KBM-7 (cell line): ENCODE measurements at regions not wholly inside any gene's neighbourhood (a gene's known extent, or its start where the extent isn't known, plus 50 kb on each side); places are given as distances from the start of the nearest gene placed in this dataset.
"Not testable (repeated sequence)": the region's sequence is repeated elsewhere in the genome, so short reads cannot be mapped to it uniquely, and the experiment has no call there.

Experiments
- DNase-seq: peaks from one replicate; pipeline ENCODE4 v3.0.0-alpha.2; 2015
- in situ Hi-C: fragments of 300-500 bp; cut with MboI; formaldehyde crosslinking; loops from 2 replicates; pipeline ENCODE4 v1.14.3; 2020; ENCODE audit warnings: low sequenced_read_pairs, low pct_unique_long_range_greater_than_20kb, mixed read lengths

DNA sequence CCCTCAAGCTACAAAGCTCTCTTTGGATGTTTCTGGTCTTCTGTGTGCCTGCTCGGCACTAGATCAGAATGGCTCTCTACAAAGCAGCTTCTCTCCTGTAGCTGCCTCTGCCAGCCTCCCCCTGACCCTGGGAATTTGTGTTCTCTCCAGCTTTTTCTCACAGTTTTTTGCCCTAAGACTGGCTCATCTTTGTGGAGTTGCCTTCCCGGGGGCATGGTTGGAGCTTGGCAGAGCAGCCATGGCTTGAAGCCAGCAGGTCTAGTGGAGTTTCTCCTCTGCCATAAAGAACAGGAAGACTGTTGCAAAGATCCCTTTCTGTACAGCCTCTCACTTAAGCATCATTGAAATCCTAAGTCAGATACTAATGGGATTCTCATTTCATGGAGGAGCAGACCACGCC is 163.3 kb upstream of the MAMLD1 start:
- in situ Hi-C loops = no loop called here
- no peak for DNase-seq

DNA sequence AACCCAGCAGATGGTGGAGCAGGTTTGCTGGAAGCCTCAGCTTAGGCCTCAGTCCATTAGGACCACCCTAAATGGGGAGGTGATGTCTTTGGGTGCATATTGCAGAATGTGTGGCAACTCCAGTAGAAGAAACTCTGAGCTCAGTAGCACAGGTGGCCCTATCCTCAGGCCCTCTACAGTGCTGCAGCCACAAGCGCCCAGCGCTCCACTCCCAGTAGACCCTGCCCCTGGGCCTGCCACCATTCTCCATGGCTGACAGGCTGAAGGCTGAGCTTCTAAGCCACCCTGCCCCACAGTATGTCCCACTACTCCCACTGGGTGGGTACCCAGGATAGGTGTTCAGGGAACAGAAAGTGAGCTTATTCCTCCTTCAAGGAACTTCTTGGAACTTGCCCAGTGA is 162.8 kb upstream of the MAMLD1 start:
- in situ Hi-C loops = no loop called here
- DNase-seq = no peak

DNA sequence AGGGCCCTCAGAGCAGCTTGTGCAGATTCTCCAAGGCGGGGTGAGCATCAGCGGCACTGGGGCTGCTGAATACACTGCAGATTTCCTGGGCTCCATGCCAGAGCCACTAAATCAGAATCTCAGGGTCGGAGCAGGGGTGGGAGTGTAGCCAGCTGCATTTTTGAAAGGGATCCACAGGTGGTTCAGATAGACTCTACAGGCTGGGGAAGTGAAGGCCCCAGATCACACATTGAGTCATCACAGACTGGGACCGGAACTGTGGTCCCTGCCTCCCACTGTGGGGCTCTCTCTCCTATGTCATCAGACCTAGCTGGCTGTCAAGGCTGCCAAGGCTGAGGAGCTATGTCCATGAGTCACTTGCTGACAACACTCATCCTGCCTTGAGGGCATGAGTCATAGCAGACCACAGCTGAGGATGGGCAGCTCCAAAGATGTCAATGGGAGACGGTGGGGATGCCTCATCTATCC is 162.3 kb upstream of the MAMLD1 start:
- in situ Hi-C loops = no loop called here
- DNase-seq = peak; percentile 4

DNA sequence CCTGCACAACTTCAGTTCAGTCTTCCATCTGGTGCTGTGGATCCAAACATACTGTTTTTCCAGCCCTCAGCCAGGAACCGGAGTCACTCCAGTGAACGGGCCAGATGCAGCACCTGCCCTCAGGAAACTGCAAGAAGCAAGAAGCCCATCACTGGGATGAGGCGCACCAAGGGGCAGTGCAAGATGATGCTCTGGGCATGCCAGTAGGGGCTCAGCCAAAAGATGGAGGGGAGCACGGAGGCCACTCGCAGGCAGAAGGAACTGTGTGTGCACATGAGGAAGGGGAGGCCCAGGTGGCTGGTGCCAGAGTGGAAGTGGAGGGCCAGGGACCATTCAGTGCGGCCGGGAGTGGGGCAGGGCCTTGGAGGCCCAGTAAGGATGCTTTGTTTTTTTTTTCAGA is 161.7 kb upstream of the MAMLD1 start:
- no peak for DNase-seq
- in situ Hi-C loops = no loop called here

DNA sequence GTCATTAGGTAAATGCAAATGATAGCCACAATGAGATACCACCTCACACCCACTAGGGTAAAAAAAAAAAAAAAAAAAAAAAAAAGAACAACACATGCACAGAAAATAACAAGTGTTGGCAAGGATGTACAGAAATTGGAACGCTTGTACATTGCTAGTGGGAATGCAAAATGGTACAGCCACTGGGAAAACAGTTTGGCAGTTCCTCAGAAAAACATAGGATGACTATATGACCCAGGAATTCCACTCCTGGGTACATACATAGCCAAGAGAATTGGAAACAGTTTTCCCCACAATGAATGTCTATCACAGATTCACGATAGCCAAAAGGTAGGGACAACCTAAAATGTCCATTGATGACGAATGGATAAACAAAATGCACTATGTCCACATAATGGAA is 161.3 kb upstream of the MAMLD1 start:
- DNase-seq = no peak
- in situ Hi-C loops = no loop called here

DNA sequence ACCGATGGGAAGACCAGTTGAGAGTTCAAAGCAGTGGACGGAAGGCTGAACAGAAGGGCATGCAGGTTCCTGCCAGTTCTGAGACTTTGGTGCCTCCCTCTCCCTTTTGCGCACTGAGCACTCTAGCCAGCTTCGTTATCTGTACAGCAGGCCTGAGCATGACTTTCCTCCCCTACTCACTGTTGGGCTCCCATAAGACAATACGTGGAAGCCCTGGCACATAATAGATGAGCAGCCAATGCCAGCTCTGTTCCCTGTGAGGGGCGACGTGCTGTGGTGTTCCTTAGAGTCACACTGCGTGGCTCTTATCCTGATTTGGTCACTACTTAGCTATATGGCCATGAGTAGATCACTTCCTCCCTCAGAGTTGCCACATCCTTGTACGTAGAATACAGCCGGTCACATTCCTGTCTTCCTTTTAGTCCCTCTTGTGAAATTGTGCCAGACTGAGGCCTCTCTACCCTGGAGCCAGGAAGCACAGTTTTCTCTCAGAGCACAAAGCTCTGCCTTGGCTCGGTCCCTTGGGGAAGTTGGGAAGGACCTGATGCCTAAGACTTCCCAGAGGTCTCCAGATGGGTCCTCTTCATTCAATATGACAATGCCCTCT is 160.4 kb upstream of the MAMLD1 start:
- in situ Hi-C loops = no loop called here
- DNase-seq = no peak

DNA sequence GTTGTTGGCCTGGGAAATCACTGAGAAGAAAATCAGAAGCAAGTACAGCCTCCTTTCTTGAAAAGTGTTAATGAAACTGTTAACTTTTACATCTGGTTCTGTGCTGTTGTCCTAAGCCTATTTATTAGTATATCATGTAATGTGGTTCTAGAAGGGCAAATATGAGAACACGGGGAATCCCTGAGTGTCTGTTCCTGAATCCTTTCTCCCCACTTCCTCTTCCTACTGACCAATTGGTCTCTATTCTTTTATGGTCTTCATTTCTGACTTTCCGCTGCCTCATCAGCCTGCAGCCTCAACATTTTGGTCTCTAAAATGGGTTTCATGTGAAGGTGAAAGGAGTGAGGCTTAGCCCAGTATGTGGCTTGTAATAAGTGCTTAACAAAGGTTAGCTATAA is 159.9 kb upstream of the MAMLD1 start:
- DNase-seq = no peak
- in situ Hi-C loops = no loop called here

DNA sequence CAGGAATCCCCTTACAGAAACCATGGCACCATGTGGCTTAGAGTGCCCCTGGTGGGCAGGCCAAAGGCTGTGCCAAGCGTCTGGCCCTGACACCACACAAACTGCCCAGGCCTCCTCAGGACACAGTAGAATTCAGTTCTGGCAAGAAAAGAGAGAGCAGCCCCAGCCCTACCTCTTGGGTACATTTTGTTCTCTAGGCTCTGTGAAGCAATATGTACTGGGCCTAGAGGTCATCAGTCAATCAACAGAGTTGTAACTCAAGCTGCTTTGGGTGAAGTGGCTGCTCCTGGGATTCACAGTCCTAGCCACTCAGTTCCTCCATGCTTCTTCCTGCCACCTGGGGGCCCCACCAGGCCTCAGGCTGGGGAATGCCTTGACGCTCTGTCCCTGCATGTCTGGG is 158.1 kb upstream of the MAMLD1 start:
- in situ Hi-C loops = no loop called here
- no peak for DNase-seq

DNA sequence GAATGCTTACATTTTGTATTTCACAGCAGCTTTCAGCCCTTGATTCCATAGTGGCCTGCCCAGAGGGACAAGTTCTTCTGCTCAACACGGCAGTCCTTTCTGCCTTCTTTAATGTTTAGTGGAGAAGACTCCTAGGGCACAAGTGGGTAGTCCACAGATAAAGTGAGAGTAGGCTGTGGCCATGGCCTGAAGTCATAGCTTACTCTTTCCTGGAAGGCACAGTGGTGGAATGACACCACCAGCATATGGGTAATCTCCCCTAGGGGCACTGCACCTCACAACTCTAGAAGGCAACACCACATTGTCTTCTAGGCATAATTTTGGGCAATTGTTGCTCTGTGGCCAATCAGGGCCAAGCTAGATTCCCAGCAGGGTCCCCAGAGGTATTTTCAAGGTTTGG is 155.4 kb upstream of the MAMLD1 start:
- in situ Hi-C loops = no loop called here
- DNase-seq = no peak

DNA sequence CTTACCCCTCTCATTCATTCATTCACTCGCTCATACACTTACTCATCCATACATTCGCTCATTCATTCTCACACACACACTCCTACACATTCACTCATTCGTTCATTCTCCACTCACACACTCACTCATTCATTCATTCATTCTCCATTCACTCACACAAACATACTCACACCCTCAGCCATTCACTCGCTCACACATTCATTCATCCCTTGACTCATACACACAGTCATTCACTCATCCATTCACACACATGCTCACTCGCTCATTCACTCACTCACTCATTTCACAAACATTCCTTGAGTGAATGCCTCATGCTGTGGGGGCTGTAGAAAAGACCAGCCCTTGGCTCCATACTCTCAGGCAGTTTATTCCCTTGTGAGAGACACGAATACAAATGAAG is 151.1 kb upstream of the MAMLD1 start:
- in situ Hi-C loops = no loop called here
- DNase-seq = no peak

DNA sequence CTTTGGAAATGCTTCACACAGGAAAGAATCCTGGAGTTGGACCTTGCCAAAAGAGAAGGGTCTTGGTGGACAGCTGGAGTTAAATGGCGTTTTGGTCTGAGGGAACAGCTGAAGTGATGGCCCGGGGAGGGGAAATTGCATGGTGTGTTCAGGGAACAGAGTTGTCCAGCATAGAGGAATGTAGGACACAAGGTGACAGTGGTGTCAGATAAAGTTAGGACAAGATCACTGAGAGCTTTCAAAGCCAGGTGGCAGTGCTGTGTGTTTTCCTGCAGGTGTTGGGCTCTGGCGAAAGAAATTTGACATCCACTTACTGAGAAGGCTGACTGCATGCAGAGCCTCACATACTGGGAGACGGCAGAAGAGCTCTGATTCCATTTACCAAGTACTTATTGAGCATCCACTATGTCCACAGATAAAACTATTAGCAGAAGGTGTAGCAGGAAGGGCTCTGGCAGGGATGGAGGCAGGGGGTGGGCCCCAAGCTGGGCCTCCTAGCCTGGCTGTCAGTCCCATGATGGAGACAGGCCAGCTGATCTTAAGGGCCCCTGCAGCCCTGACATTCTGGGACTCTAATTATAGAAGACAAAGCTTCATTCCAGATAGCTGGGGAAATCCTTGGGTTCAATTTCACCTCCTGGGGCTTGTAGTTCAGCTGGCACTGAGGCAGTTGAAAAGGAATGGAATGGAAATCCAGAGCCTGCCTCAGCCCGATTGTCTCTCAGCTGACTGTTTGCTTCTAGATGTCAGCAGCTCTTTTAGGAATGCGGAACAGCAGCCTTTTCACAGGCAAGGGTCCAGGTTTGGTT is 150.2 kb upstream of the MAMLD1 start:
- DNase-seq = no peak
- in situ Hi-C loops = no loop called here

DNA sequence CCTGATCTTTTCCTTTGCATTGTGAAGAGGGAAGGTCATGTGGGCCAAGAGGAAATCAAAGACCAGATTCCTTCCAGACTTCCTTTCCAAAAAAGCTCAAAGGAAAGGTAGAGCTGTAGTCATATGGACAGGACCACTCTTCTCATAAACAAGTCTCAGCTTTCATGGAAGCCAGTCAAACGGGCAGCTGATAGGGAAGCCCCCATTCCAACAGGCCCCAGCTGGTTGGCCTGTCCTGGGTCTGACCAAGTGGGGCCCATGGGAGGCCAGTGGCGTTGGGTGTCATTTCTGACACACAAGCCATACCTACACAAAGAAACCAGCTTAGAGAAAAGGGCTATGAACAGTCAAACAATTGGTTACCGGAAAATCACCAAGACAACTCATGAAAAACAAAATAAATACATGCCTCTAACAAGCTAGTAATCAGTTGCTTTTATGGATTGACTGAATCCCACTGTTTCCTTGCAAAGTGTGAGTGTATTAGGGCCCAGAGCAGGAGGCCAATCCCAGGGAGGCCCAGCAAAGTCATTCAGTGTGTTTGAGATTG is 149.6 kb upstream of the MAMLD1 start:
- in situ Hi-C loops = no loop called here

DNA sequence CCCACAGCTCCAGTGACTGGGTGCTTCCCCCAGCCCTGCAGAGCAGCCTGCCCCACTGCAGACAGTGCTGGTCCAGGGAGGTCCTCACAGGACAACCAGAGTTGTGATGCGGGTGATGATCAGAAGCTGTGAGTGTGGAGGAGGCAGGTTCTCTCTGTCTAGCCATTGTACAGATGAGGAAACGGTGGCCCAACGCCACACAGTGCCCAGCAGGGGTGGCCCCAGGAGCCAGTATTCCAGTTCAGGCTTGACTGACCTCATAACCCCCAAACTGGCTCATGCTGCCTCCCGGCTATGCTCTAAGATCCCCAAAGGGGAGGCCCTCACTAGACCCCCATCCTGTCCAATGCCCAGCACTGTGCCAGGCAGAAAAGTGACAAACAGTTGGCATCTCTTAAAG is 147.1 kb upstream of the MAMLD1 start:
- in situ Hi-C loops = not testable (repeated sequence)

More for the DNA sequence above, 149.6 kb upstream of the MAMLD1 start:
- no peak for DNase-seq

DNA sequence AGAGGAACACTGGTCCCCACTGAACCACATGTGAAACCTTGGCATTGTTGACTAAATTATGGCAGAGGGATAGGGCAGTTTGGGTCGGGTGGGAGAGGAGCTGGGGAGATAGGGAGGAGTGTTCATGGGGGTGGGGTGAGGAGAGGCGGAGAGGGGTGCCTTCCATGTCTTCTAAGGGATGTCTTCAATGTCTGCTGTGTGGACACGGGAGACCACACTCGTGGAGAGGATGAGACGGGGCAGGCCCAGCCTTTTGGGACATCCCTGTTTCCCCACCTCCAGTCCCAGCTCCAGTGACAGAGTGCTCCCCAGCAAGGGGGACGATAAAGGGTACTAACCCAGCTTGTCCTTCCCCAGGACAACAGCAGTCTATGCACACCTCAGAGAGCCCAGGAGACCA is 146.4 kb upstream of the MAMLD1 start:
- in situ Hi-C loops = no loop called here
- no peak for DNase-seq

More for the DNA sequence above, 147.1 kb upstream of the MAMLD1 start:
- not testable (repeated sequence) for DNase-seq

DNA sequence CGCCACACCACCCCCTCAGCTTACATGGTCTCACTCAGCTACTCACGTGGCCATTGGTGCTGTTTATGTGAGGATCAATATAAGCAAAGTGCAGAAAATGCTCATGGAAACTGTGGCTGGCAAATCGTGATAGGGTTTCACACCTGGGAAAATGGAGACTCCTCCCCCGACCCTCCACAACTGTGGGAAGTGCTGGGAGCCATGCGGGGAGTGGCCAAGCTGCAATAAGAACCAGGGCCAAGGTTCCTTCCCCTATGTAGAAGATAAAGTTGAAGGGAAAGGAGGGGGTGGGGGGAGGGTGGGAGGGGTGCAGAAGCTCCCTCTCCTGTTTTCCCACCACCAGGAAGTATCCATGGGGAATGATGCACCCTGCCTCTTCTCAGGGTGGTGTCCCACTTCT is 145.5 kb upstream of the MAMLD1 start:
- DNase-seq = no peak
- in situ Hi-C loops = no loop called here

DNA sequence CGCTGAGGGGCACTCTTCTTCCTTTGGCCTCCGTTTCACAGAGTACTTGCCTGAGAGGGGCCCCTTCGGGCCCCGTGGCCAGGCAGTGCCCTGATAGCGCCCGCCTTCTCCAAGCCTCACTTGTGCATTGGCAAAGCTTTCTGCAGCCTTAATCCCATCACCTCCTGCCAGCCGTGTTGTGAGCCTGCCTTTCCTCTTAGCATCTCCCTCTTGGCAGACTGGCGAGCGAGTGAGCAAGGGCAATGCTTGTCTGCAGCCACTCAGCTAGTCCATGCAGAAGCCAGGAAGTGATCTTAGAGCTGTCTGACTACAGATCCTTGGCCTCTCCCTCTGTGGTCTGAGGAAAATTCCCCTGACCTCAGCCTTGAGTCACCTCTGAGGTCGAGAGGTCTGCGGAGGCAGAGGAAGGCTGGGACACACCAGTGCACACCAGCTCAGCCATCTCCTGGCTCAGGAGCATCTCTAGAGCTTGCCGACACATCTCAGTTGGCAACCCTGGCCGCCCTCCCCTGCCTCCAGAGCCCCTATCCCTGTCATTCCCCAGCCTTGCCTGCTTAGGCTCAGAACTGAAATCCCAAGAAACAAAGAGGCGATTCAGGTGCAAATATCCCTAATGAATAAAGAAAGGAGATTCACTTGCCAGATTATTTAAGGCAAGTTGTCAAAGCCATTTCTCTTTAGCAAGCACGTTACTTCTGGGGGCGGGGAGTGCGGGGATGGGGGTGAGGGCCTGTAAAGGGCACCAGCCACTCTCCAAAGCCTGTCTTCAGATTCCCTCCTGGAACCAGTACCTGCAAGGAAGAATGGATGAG is 143.5 kb upstream of the MAMLD1 start:
- in situ Hi-C loops = no loop called here
- DNase-seq = no peak

DNA sequence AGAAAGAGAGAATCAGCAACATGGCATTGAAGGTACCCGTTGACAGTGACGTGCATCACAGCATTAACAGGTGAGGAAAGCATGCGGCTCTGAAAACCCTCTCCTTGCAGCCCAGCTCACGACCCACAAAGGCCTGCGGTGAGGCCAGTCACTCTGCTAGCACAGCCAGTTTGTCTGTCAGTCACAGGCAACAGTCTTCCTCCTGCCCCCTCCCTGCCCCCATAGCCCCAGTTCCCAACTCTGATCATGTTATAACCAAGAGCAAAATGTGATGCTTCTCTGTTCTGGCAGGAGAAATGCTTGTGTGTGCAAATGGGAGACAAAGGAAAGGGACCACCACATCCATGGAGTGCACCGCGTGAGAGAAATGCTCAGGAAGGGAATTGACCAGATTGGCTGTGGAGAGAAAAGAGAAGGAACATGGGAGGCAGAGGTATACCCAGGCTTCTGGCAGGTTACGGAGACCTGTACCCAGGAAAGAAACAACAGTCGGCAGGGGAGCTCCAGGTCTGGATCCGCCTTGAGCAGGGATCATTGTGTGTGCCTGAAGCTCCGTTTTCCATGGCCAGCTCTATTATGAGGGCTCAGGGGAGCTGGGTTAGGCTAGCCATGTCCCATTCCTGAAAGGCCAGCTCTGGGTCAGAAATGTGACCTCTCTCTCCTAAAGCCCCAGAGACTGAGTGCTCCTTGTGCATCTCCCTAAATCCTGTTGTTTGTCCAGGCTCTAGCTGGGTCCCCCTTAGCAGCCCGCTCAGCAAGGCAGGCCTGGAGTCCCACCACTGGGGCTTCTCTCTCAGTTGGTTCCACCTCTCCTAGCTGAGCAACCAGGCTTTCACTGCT is 139.7 kb upstream of the MAMLD1 start:
- no peak for DNase-seq
- in situ Hi-C loops = no loop called here

DNA sequence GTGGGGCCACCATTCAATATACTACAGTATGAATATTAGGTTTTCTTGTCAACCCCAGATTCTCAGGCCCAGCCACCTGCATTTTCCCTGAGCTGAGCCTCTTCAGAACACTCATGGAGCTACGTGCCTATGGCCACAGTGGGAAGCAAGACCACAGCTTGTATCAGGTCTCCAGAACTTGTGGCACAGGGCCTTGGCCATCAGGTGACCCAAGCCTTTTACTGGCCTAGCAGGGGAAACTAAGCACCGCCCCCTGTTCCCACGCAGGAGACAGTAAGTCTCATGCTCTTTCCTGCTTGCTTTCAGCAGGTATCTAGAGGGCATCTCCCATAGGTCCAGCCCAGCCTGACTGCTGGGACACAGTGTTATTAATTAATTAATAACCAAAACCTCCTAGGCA is 138.4 kb upstream of the MAMLD1 start:
- no peak for DNase-seq
- in situ Hi-C loops = no loop called here

DNA sequence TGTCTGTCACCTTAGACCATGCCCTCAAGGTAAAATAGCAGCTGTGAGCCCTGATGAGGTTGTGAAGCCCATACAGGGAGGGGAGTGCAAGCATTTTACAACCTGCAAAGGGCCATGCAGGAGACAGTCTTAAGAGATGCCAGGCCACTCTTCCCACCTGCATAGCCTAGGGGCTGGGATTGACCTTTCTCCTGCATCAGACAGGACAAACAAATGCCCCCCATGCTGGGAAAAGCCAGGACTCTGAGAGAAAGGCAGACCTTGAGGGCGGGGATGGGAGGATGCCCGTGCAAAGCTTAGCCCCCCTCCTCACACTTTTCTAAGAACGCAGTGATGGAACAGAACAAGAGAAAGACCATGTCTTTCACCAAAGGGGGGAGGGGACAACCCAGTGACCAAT is 137.9 kb upstream of the MAMLD1 start:
- in situ Hi-C loops = no loop called here
- DNase-seq = no peak
